HCT116 (cell line): ENCODE measurements at regions not wholly inside any gene's neighbourhood (a gene's known extent, or its start where the extent isn't known, plus 50 kb on each side); places are given as distances from the start of the nearest gene placed in this dataset.

Experiments
- ATAC-seq: fragments of 200-7000 bp; cut with Tn5 transposase; 2 replicates; pipeline ENCODE4 v1.9.1; 2020; ENCODE audit warnings: mild to moderate bottlenecking, moderate library complexity
- BruUV-seq: library from RNA; stranded (reverse); fragments of 400-500 nt; replicated peaks from 2 replicates; lab custom pipeline; 2021; lab: Mats Ljungman, UMichigan
- CTCF ChIA-PET: fragments of 300-600 bp; sonication (Branson Sonifier 250); formaldehyde crosslinking; loops from one replicate; lab custom pipeline; 2021; ENCODE audit warnings: antibody characterized with exemption; lab: Charles Lee
- POLR2A ChIA-PET: fragments of 300-600, 350-600 bp; sonication (Branson Sonifier 250); formaldehyde crosslinking; loops from one replicate; lab custom pipeline; 2021; ENCODE audit warnings: antibody characterized with exemption; lab: Charles Lee
- RAD21 ChIA-PET, 2 experiments: fragments of 300-600 bp; sonication (Branson Sonifier 250); formaldehyde crosslinking; loops; one replicate each; lab custom pipeline; 2023; ENCODE audit warnings: low total read pairs in 2 of 2; ENCODE audit not compliant: uncharacterized antibody in 2 of 2, unreplicated experiment in 2 of 2, low non-redundant PET in 1 of 2; lab: Charles Lee
- DNase-seq: peaks from one replicate; pipeline ENCODE4 v3.0.0-alpha.2; 2010; ENCODE audit warnings: low read depth, low spot score
- H2AFZ ChIP-seq: fragments of 200-600 bp; shearing (Covaris generic), sonication (generic); 2 replicates; pipeline ENCODE4 v1.6.1; 2017; ENCODE audit warnings: low read depth, mixed run types, mixed read lengths, antibody characterized with exemption, low read length; ENCODE audit not compliant: poor library complexity, severe bottlenecking
- H3K27ac ChIP-seq: 2 replicates; pipeline ENCODE4 v1.5.1; 2012; ENCODE audit warnings: low read depth, low read length
- H3K27me3 ChIP-seq: fragments of 200-600 bp; sonication (generic); 2 replicates; pipeline ENCODE4 v1.6.1; 2016; ENCODE audit warnings: mixed run types, low read length, mixed read lengths; ENCODE audit not compliant: insufficient read depth
- H3K36me3 ChIP-seq, 2 experiments: fragments of 200-500 bp in 1 of 2; fragments of 200-600 bp in 1 of 2; sonication (Bioruptor generic) in 1 of 2; sonication (generic) in 1 of 2; 2 replicates each; pipeline versions ENCODE4 v1.5.1 to v1.6.1; 2014 to 2016; ENCODE audit warnings: low read length in 2 of 2, inconsistent platforms in 1 of 2, mixed read lengths in 1 of 2, mixed run types in 1 of 2; ENCODE audit not compliant: insufficient read depth in 2 of 2, control insufficient read depth in 1 of 2
- H3K4me1 ChIP-seq, 2 experiments: fragments of 200-600 bp in 1 of 2; sonication (generic) in 1 of 2; 2 replicates each; pipeline versions ENCODE4 v1.5.1 to v1.6.1; 2012 to 2017; ENCODE audit warnings: low read length in 2 of 2, inconsistent platforms in 1 of 2, mild to moderate bottlenecking in 1 of 2, mixed read lengths in 1 of 2, mixed run types in 1 of 2, moderate library complexity in 1 of 2; ENCODE audit not compliant: insufficient read depth in 2 of 2, control insufficient read depth in 1 of 2
- H3K4me2 ChIP-seq: fragments of 200-600 bp; sonication (generic); 2 replicates; pipeline ENCODE4 v1.6.1; 2017; ENCODE audit warnings: mixed run types, low read length, mixed read lengths
- H3K4me3 ChIP-seq, 2 experiments: fragments of 200-600 bp in 1 of 2; sonication (generic) in 1 of 2; replicated peaks in 1 of 2; 2 replicates each; pipeline ENCODE4 v1.5.1; 2011 to 2016; ENCODE audit warnings: low read length in 2 of 2, control low read depth in 1 of 2, low read depth in 1 of 2, mild to moderate bottlenecking in 1 of 2, mixed read lengths in 1 of 2, mixed run types in 1 of 2
- H3K79me2 ChIP-seq: fragments of 200-600 bp; sonication (generic); 2 replicates; pipeline ENCODE4 v1.6.1; 2017; ENCODE audit warnings: mild to moderate bottlenecking, mixed run types, low read length, moderate library complexity, mixed read lengths; ENCODE audit not compliant: insufficient read depth
- H3K9ac ChIP-seq: fragments of 200-600 bp; sonication (generic); 2 replicates; pipeline ENCODE4 v1.6.1; 2016; ENCODE audit warnings: low read length, mixed read lengths
- H3K9me2 ChIP-seq: fragments of 200-600 bp; sonication (generic), shearing (Covaris generic); 2 replicates; pipeline ENCODE4 v1.6.1; 2017; ENCODE audit warnings: mixed run types, mild to moderate bottlenecking, moderate library complexity; ENCODE audit not compliant: insufficient read depth
- H3K9me3 ChIP-seq, 2 experiments: fragments of 200-500 bp in 1 of 2; fragments of 200-600 bp in 1 of 2; sonication (Bioruptor generic) in 1 of 2; sonication (generic) in 1 of 2; 2 replicates each; pipeline ENCODE4 v1.6.1; 2014 to 2017; ENCODE audit warnings: low read length in 2 of 2, mixed read lengths in 2 of 2, inconsistent platforms in 1 of 2, low read depth in 1 of 2, mild to moderate bottlenecking in 1 of 2, mixed run types in 1 of 2, moderate library complexity in 1 of 2; ENCODE audit not compliant: control insufficient read depth in 1 of 2, insufficient read depth in 1 of 2
- H4K20me1 ChIP-seq: fragments of 200-600 bp; sonication (generic), shearing (Covaris generic); 2 replicates; pipeline ENCODE4 v1.6.1; 2017; ENCODE audit warnings: mixed run types, mild to moderate bottlenecking, moderate library complexity; ENCODE audit not compliant: insufficient read depth
- CTCF ChIP-seq, 3 experiments: fragments of 200-600 bp in 1 of 3; sonication (generic) in 1 of 3; IDR thresholded peaks in 2 of 3; conservative IDR thresholded peaks in 1 of 3; 2 replicates each; pipeline ENCODE4 v1.5.1; 2012 to 2017; ENCODE audit warnings: low read depth in 2 of 3, low read length in 2 of 3, antibody characterized with exemption in 1 of 3, borderline replicate concordance in 1 of 3, control low read depth in 1 of 3, mild to moderate bottlenecking in 1 of 3, mixed read lengths in 1 of 3, mixed run types in 1 of 3, moderate library complexity in 1 of 3; ENCODE audit not compliant: insufficient read depth in 1 of 3
- EGR1 ChIP-seq: IDR thresholded peaks from 2 replicates; pipeline ENCODE4 v1.6.1; 2012; ENCODE audit warnings: low read depth
- ELF1 ChIP-seq: IDR thresholded peaks from 2 replicates; pipeline ENCODE4 v1.6.1; 2012; ENCODE audit warnings: low read depth, borderline replicate concordance
- EZH2 ChIP-seq: fragments of 200-600 bp; sonication (generic); IDR thresholded peaks from 2 replicates; pipeline ENCODE4 v1.6.1; 2017; ENCODE audit warnings: antibody characterized with exemption, mixed run types
- EZH2phosphoT487 ChIP-seq: fragments of 200-600 bp; IDR thresholded peaks from 2 replicates; pipeline ENCODE4 v1.6.1; 2018; ENCODE audit warnings: antibody characterized with exemption, borderline replicate concordance
- FOSL1 ChIP-seq: IDR thresholded peaks from 2 replicates; pipeline ENCODE4 v1.6.1; 2012; ENCODE audit warnings: low read depth
- JUND ChIP-seq: IDR thresholded peaks from 2 replicates; pipeline ENCODE4 v1.6.1; 2012
- MAX ChIP-seq: IDR thresholded peaks from 2 replicates; pipeline ENCODE4 v1.6.1; 2012
- POLR2A ChIP-seq: IDR thresholded peaks from 2 replicates; pipeline ENCODE4 v1.7.0; 2011; ENCODE audit warnings: borderline replicate concordance; ENCODE audit not compliant: insufficient read depth, insufficient read length; ENCODE audit errors: extremely low read depth
- REST ChIP-seq: IDR thresholded peaks from 2 replicates; pipeline ENCODE4 v1.6.1; 2012; ENCODE audit warnings: low read depth
- SIN3A ChIP-seq: IDR thresholded peaks from 2 replicates; pipeline ENCODE4 v1.6.1; 2012; ENCODE audit warnings: low read depth
- SRF ChIP-seq: IDR thresholded peaks from 2 replicates; pipeline ENCODE4 v1.6.1; 2012; ENCODE audit warnings: low read depth
- TCF7L2 ChIP-seq: IDR thresholded peaks from 2 replicates; pipeline ENCODE4 v1.7.0; 2011; ENCODE audit warnings: borderline replicate concordance, inconsistent platforms; ENCODE audit not compliant: insufficient read depth, insufficient read length; ENCODE audit errors: extremely low read depth
- YY1 ChIP-seq: IDR thresholded peaks from 2 replicates; pipeline ENCODE4 v1.6.1; 2011; ENCODE audit warnings: low read length, low read depth, moderate library complexity, mild to moderate bottlenecking; ENCODE audit not compliant: insufficient replicate concordance; ENCODE audit errors: extremely low read depth
- ZBTB33 ChIP-seq: IDR thresholded peaks from 2 replicates; pipeline ENCODE4 v1.6.1; 2011; ENCODE audit warnings: mild to moderate bottlenecking, low read length, moderate library complexity; ENCODE audit not compliant: insufficient replicate concordance; ENCODE audit errors: extremely low read depth
- ZFX ChIP-seq: fragments of 450-650 bp; IDR thresholded peaks from 2 replicates; pipeline ENCODE4 v1.6.1; 2017
- intact Hi-C: fragments of 100-400 bp; cut with micrococcal nuclease; formaldehyde crosslinking; loops from 2 replicates; pipeline ENCODE4 v1.10.0; 2022

- POLR2A ChIA-PET = no interaction called here
- Histone ChIP-seq H3K4me1 (no peaks in the 10 kb centered on the region), H3K27me3 (peaks cover 49% of the 10 kb centered on the region), H3K27ac (no peak overlapping the region)
- CTCF ChIA-PET = no interaction called here
- no peak for TF ChIP-seq TCF7L2
- TF ChIP-seq SIN3A = no peak
- TF ChIP-seq ZBTB33 = no peak
- no peak for TF ChIP-seq POLR2A
- no peak for TF ChIP-seq ELF1
- TF ChIP-seq REST = no peak
- TF ChIP-seq SRF = no peak
- TF ChIP-seq CTCF (IDR thresholded peaks at IDR 0.05 in 2 of 3, conservative IDR thresholded peaks at IDR 0.05 in 1 of 3; ENCODE audit: borderline replicate concordance in 1 of 3, insufficient read depth in 1 of 3, low read depth in 2 of 3, low read length in 2 of 3) = no peak
- no peak for TF ChIP-seq EZH2phosphoT487
- TF ChIP-seq JUND = no peak
- TF ChIP-seq EGR1 = no peak
- no peak for TF ChIP-seq EZH2
- no peak for TF ChIP-seq ZFX
- TF ChIP-seq FOSL1 = no peak
- no peak for TF ChIP-seq YY1
- no peak for TF ChIP-seq MAX
- TF ChIP-seq, all 23 proteins: peak for 0
- no peak for DNase-seq
- RAD21 ChIA-PET = no interaction called here
- H3K4me3 ChIP-seq = no peak overlapping the region
- H3K36me3 ChIP-seq = no peaks in the 10 kb centered on the region
- no peak overlapping the region for H2AFZ ChIP-seq
- H4K20me1 ChIP-seq = no peaks in the 10 kb centered on the region
- intact Hi-C loops = no loop called here
- no peak overlapping the region for H3K9ac ChIP-seq
- no peaks in the 10 kb centered on the region for H3K79me2 ChIP-seq
- no peaks in the 10 kb centered on the region for H3K9me3 ChIP-seq
- H3K9me2 ChIP-seq = no peaks in the 10 kb centered on the region
- no TSS peak for BruUV-seq
- H3K4me2 ChIP-seq = no peak overlapping the region
- ATAC-seq = no peak
Observed at GRCh38 chr17:5741810-5742209, 157.5 kb upstream of the NLRP1 start.
